Keratinocyte (primary cell): ENCODE measurements at regions not wholly inside any gene's neighbourhood (a gene's known extent, or its start where the extent isn't known, plus 50 kb on each side); places are given as distances from the start of the nearest gene placed in this dataset.

Experiments
- DNase-seq: peaks from one replicate; pipeline ENCODE4 v3.0.0-alpha.2; 2011; ENCODE audit warnings: low read depth, missing footprints, low spot score
- FAIRE-seq: peaks from 2 replicates; lab custom pipeline; 2011; peaks lifted over from hg19 to GRCh38; lab: Jason Lieb, UNC
- H2AFZ ChIP-seq: 2 replicates; pipeline ENCODE4 v1.6.0; 2012; ENCODE audit warnings: low read length, control low read depth, inconsistent platforms; ENCODE audit not compliant: control insufficient read depth
- H3K27ac ChIP-seq: 2 replicates; pipeline ENCODE4 v1.5.1; 2011; ENCODE audit warnings: low read length; ENCODE audit not compliant: control insufficient read depth, insufficient read depth
- H3K27me3 ChIP-seq: 3 replicates; pipeline ENCODE4 v1.6.0; 2011; ENCODE audit warnings: low read length; ENCODE audit not compliant: control insufficient read depth, insufficient read depth; ENCODE audit errors: extremely low read depth
- H3K36me3 ChIP-seq, 2 experiments: 2 replicates in 1 of 2; 3 replicates in 1 of 2; pipeline ENCODE4 v1.5.1; 2011; ENCODE audit warnings: low read length in 2 of 2, mild to moderate bottlenecking in 1 of 2; ENCODE audit not compliant: control insufficient read depth in 2 of 2, insufficient read depth in 2 of 2; ENCODE audit errors: extremely low read depth in 1 of 2
- H3K4me1 ChIP-seq: 3 replicates; pipeline ENCODE4 v1.5.1; 2011; ENCODE audit warnings: low read length; ENCODE audit not compliant: control insufficient read depth, insufficient read depth; ENCODE audit errors: extremely low read depth
- H3K4me2 ChIP-seq: 3 replicates; pipeline ENCODE4 v1.6.0; 2011; ENCODE audit warnings: low read depth, low read length; ENCODE audit not compliant: control insufficient read depth, insufficient read depth; ENCODE audit errors: extremely low read depth
- H3K4me3 ChIP-seq, 3 experiments: fragments of 200-600 bp in 1 of 3; sonication (generic) in 1 of 3; 2 replicates in 2 of 3; 3 replicates in 1 of 3; pipeline ENCODE4 v1.5.1; 2011 to 2016; ENCODE audit warnings: low read length in 3 of 3, mild to moderate bottlenecking in 3 of 3, control low read depth in 2 of 3, inconsistent platforms in 1 of 3, low read depth in 1 of 3, mixed read lengths in 1 of 3, mixed run types in 1 of 3, moderate library complexity in 1 of 3; ENCODE audit not compliant: control insufficient read depth in 2 of 3, insufficient read depth in 2 of 3; ENCODE audit errors: extremely low read depth in 1 of 3
- H3K79me2 ChIP-seq: 2 replicates; pipeline ENCODE4 v1.6.0; 2012; ENCODE audit warnings: low read length; ENCODE audit not compliant: control insufficient read depth, insufficient read depth
- H3K9ac ChIP-seq: 3 replicates; pipeline ENCODE4 v1.6.0; 2011; ENCODE audit warnings: low read length; ENCODE audit not compliant: control insufficient read depth, insufficient read depth; ENCODE audit errors: extremely low read depth
- H3K9me1 ChIP-seq: 3 replicates; pipeline ENCODE4 v1.6.0; 2011; ENCODE audit warnings: low read length; ENCODE audit not compliant: control insufficient read depth, insufficient read depth; ENCODE audit errors: extremely low read depth
- H3K9me3 ChIP-seq: 2 replicates; pipeline ENCODE4 v1.5.1; 2012; ENCODE audit warnings: low read depth, low read length; ENCODE audit not compliant: control insufficient read depth
- H4K20me1 ChIP-seq: 3 replicates; pipeline ENCODE4 v1.6.0; 2011; ENCODE audit warnings: low read length; ENCODE audit not compliant: control insufficient read depth, insufficient read depth; ENCODE audit errors: extremely low read depth
- CTCF ChIP-seq, 3 experiments: IDR thresholded peaks in 1 of 3; conservative IDR thresholded peaks in 1 of 3; optimal IDR thresholded peaks in 1 of 3; 2 replicates in 2 of 3; 3 replicates in 1 of 3; pipeline versions ENCODE3 to v1.5.1; 2011; ENCODE audit warnings: low read length in 3 of 3, mild to moderate bottlenecking in 3 of 3, moderate library complexity in 2 of 3, control low read depth in 1 of 3, inconsistent platforms in 1 of 3; ENCODE audit not compliant: insufficient read depth in 2 of 3; ENCODE audit errors: extremely low read depth in 1 of 3
- EZH2 ChIP-seq: IDR thresholded peaks from one replicate; pipeline ENCODE4 v1.6.1; 2012; ENCODE audit warnings: inconsistent platforms, mild to moderate bottlenecking, low read length, moderate library complexity
- dilution Hi-C: fragments of 300-500 bp; cut with MboI; formaldehyde crosslinking; loops from one replicate; pipeline ENCODE4 v1.7.0; 2020; ENCODE audit warnings: low sequenced_read_pairs; ENCODE audit not compliant: extremely low pct_ligation_motif_present

- H3K4me1 ChIP-seq: no peaks in the 10 kb centered on the region
- TF ChIP-seq CTCF (optimal IDR thresholded peaks at IDR 0.05 in 1 of 3, IDR thresholded peaks at IDR 0.05 in 1 of 3, conservative IDR thresholded peaks at IDR 0.05 in 1 of 3; ENCODE audit: extremely low read depth in 1 of 3, insufficient read depth in 2 of 3, low read length in 3 of 3) (no peak), EZH2 (no peak)
- H3K27ac ChIP-seq: no peak overlapping the region
- H3K9me1 ChIP-seq: no peaks in the 10 kb centered on the region
- H3K79me2 ChIP-seq: no peaks in the 10 kb centered on the region
- H3K9me3 ChIP-seq: no peaks in the 10 kb centered on the region
- no peaks in the 10 kb centered on the region for H4K20me1 ChIP-seq
- no peak overlapping the region for H3K9ac ChIP-seq
- DNase-seq: no peak
- H3K4me2 ChIP-seq: no peak overlapping the region
- dilution Hi-C loops: no loop called here
- H3K4me3 ChIP-seq: no peak overlapping the region
- no peaks in the 10 kb centered on the region for H3K27me3 ChIP-seq
- no peak overlapping the region for H2AFZ ChIP-seq
- FAIRE-seq: no peak
- no peaks in the 10 kb centered on the region for H3K36me3 ChIP-seq
These were observed 512.1 kb downstream of the CDH26 start for GRCh38 chr20:60470366-60470765.

- Histone ChIP-seq H3K36me3 (no peaks in the 10 kb centered on the region), H4K20me1 (no peaks in the 10 kb centered on the region), H3K4me2 (no peak overlapping the region), H3K27me3 (no peaks in the 10 kb centered on the region), H3K79me2 (no peaks in the 10 kb centered on the region), H3K27ac (no peak overlapping the region), H3K9ac (no peak overlapping the region), H3K9me1 (no peaks in the 10 kb centered on the region), H2AFZ (no peak overlapping the region), H3K9me3 (no peaks in the 10 kb centered on the region), H3K4me3 (no peak overlapping the region), H3K4me1 (no peaks in the 10 kb centered on the region)
- TF ChIP-seq EZH2 (no peak), CTCF (optimal IDR thresholded peaks at IDR 0.05 in 1 of 3, IDR thresholded peaks at IDR 0.05 in 1 of 3, conservative IDR thresholded peaks at IDR 0.05 in 1 of 3; ENCODE audit: extremely low read depth in 1 of 3, insufficient read depth in 2 of 3, low read length in 3 of 3) (peak in 1 of 3 experiments; percentile 33)
- FAIRE-seq (no peak), DNase-seq (no peak)
- dilution Hi-C loops: no loop called here
These were observed 515.0 kb downstream of the CDH26 start for GRCh38 chr20:60473211-60473610.
